IMR-90 (cell line): ENCODE measurements at regions not wholly inside any gene's neighbourhood (a gene's known extent, or its start where the extent isn't known, plus 50 kb on each side); places are given as distances from the start of the nearest gene placed in this dataset.

Experiments
- CEBPB ChIP-seq: IDR thresholded peaks from 2 replicates; pipeline ENCODE4 v1.6.1; 2012; ENCODE audit warnings: low read depth, low read length, improper control_type of control experiment
- CHD1 ChIP-seq: IDR thresholded peaks from 2 replicates; pipeline ENCODE4 v1.6.1; 2012; ENCODE audit warnings: low read depth, low read length, improper control_type of control experiment
- POLR2A ChIP-seq: IDR thresholded peaks from 2 replicates; pipeline ENCODE4 v1.6.1; 2012; ENCODE audit warnings: mild to moderate bottlenecking, low read depth, low read length
- TF ChIP-seq, protein P1 (sequence below): conservative IDR thresholded peaks from 2 replicates; pipeline ENCODE4 v1.5.1; 2012; ENCODE audit warnings: mild to moderate bottlenecking, low read depth, low read length, improper control_type of control experiment
- TF ChIP-seq, protein P2 (sequence below): fragments of 150-350 bp; IDR thresholded peaks from 2 replicates; pipeline ENCODE4 v1.6.1; 2016; ENCODE audit warnings: low read depth, mild to moderate bottlenecking, low read length, moderate library complexity, borderline replicate concordance

DNA sequence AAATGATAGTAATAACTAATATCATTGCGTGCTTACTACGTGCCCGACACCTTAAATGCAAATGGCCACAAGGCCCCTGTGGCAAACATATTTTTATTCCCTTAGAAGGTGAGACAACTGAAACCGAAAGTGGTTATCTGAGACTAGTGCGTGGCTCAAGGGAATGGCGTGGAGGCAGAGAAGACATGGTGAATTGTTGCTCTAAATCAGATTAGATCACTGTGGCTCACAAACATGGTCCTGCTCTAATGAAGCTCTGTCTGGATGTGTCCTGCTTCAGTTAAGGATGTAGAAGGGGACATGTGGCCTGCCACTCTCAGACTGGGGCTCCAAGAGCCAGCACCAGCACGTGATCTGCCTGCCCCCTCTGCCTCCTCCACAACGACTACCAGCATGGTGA is 124.2 kb upstream of the GMDS start:
- no peak for TF ChIP-seq CEBPB
- no peak for TF ChIP-seq POLR2A
- TF ChIP-seq, protein P1, sequence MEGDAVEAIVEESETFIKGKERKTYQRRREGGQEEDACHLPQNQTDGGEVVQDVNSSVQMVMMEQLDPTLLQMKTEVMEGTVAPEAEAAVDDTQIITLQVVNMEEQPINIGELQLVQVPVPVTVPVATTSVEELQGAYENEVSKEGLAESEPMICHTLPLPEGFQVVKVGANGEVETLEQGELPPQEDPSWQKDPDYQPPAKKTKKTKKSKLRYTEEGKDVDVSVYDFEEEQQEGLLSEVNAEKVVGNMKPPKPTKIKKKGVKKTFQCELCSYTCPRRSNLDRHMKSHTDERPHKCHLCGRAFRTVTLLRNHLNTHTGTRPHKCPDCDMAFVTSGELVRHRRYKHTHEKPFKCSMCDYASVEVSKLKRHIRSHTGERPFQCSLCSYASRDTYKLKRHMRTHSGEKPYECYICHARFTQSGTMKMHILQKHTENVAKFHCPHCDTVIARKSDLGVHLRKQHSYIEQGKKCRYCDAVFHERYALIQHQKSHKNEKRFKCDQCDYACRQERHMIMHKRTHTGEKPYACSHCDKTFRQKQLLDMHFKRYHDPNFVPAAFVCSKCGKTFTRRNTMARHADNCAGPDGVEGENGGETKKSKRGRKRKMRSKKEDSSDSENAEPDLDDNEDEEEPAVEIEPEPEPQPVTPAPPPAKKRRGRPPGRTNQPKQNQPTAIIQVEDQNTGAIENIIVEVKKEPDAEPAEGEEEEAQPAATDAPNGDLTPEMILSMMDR = no peak
- TF ChIP-seq CHD1 = no peak
- TF ChIP-seq, protein P2, sequence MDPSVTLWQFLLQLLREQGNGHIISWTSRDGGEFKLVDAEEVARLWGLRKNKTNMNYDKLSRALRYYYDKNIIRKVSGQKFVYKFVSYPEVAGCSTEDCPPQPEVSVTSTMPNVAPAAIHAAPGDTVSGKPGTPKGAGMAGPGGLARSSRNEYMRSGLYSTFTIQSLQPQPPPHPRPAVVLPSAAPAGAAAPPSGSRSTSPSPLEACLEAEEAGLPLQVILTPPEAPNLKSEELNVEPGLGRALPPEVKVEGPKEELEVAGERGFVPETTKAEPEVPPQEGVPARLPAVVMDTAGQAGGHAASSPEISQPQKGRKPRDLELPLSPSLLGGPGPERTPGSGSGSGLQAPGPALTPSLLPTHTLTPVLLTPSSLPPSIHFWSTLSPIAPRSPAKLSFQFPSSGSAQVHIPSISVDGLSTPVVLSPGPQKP = no peak
